GM12872 (cell line): ENCODE measurements at regions not wholly inside any gene's neighbourhood (a gene's known extent, or its start where the extent isn't known, plus 50 kb on each side); places are given as distances from the start of the nearest gene placed in this dataset.

Experiments used
- TF ChIP-seq, protein P1 (sequence below): IDR thresholded peaks from 3 replicates; pipeline ENCODE4 v1.5.1; 2011; ENCODE audit warnings: low read depth, mild to moderate bottlenecking, low read length, moderate library complexity; ENCODE audit not compliant: insufficient read depth

GRCh38 chr16:54454616-54455015, 168.0 kb upstream of the IRX3 start:
- TF ChIP-seq, protein P1, sequence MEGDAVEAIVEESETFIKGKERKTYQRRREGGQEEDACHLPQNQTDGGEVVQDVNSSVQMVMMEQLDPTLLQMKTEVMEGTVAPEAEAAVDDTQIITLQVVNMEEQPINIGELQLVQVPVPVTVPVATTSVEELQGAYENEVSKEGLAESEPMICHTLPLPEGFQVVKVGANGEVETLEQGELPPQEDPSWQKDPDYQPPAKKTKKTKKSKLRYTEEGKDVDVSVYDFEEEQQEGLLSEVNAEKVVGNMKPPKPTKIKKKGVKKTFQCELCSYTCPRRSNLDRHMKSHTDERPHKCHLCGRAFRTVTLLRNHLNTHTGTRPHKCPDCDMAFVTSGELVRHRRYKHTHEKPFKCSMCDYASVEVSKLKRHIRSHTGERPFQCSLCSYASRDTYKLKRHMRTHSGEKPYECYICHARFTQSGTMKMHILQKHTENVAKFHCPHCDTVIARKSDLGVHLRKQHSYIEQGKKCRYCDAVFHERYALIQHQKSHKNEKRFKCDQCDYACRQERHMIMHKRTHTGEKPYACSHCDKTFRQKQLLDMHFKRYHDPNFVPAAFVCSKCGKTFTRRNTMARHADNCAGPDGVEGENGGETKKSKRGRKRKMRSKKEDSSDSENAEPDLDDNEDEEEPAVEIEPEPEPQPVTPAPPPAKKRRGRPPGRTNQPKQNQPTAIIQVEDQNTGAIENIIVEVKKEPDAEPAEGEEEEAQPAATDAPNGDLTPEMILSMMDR: no peak

GRCh38 chr16:54453871-54454270, 167.3 kb upstream of the IRX3 start:
- TF ChIP-seq, protein P1: no peak

DNA sequence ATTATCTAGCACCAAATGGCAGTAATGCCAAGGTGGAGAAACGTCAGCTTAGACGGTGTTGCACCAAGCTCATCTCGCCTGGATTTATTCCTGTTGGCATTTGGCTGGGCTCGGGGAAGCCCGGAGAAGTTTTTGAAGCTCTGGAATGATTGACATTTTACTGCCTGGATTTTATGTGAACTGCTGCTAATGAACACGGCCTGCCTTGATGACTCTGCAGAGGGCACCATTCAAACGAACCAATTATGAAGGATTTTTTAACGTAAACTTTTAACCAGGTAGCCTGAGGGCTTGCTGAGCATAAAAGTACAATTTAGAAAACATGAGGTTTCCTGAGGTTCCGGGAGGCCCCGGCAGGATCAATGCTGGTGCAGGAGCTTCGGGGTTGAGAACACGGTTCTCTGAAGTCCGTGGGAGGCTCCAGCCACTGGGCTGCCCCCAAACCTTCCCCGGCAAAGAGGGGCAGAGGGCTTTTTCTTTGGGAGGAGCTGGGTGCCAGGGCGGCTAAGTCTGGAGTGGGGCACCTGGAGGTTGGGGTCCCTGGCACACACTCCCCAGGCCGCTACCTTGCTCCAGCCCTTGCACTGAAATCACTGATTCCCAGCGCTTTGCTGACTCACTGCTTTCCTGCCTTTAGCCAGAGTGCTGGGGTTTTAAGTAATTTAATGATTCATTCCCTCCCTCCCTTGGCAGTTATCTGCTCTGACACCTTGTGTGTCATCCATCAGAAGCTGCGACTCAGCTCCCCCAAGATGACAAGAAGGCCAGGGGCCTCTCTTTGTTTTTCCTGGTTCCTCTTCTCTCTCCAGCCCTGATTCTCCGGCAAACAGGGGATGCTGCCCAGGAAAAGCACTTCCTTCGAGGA, 161.2 kb upstream of the IRX3 start:
- TF ChIP-seq, protein P1: no peak

- TF ChIP-seq, protein P1: no peak
Observed at GRCh38 chr16:54446639-54447038, 160.1 kb upstream of the IRX3 start.

GRCh38 chr16:54444851-54445458, 158.4 kb upstream of the IRX3 start:
- TF ChIP-seq, protein P1: no peak

DNA sequence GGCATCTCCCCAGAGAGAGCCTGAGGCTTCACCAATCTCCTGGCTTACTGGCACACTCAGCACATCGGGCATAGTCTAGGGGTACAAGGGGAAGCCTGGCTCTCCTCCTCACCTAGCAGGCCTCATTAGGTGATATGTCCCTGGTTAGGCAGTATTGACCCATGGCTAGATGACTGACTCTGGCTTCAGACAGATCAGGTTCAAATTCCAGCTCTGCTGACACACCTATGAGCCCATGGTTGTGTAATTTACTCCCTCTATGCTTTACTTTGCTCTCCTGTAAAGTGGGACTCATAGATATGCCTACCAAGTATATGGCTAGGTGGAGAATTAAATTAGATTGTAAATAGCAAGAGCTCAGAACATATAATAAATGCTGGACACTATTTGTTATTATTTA, 157.3 kb upstream of the IRX3 start:
- TF ChIP-seq, protein P1: no peak

DNA sequence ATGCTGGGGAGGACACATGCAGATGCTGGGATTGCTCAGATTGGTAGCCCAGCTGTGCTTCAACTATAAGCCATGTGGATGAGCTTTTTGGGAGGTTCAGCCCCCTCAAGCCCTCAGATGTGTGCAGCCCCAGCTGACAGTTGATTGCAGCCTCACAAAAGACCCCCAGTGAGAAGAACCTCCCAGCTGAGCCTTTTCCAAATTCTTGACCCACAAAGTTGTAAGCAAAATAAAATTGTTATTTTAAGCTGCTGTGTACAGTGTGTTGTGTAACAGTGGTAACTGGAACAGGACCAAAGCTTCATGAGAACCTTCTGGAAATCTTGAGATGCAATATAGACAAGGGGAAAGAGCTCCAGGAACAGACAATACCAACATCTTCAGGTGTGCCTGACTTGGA, 156.8 kb upstream of the IRX3 start:
- TF ChIP-seq, protein P1: no peak
